ENCODE measurements at regions not wholly inside any gene's neighbourhood (a gene's known extent, or its start where the extent isn't known, plus 50 kb on each side); places are given as distances from the start of the nearest gene placed in this dataset.

DNA sequence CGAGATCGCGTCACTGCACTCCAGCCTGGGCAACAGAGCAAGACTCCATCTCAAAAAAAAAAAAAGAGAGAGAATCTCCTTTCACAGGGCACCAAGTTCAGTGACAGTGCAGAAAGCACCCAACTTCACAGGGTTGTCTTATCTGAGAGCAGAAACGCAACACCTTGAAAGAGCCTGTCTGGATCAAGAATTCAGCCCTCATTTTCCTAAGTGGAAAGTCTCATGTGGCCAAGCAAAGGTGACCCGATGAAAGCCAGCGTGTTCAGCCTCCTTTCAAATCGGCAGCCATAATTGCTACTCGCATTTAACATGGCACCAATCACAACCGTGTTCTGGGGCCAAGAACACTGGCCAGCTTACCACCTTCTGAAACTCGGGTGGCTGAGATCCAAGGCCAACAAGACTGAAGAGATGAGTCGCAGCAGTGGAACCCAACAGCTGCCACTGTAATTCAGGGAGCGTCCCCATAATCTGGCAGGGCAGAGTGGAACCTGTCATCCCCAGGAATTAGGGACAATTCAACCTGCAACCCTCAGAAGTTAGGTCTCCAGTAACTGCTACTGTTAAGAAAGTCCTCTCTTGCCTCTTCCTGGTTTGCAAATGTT, 536.7 kb upstream of the JARID2 start:
- no peak overlapping the region for H3K23ac ChIP-seq (ENCODE audit: insufficient read length, low read depth, low read length)
- no peak overlapping the region for H3K27ac ChIP-seq (ENCODE audit: insufficient read length, low read depth, low read length)
- no peaks in the 10 kb centered on the region for H3K27me3 ChIP-seq (ENCODE audit: insufficient read depth, low read length)
- H3K79me2 ChIP-seq (ENCODE audit: insufficient read depth, low read length), result no peaks in the 10 kb centered on the region
- H4K8ac ChIP-seq (replicated peaks; ENCODE audit: insufficient read length, low read depth, low read length), result no peak overlapping the region
- peaks cover 5 to 11% of the 10 kb centered on the region in 2 experiments; a peak in 4 of 5 replicates for H3K9me3 Mint-ChIP-seq
- H2AK5ac ChIP-seq (ENCODE audit: insufficient read length, low read length), result no peak overlapping the region
- no CpG with 5 or more reads among the region's 12 CpGs for WGBS (ENCODE audit: extremely low coverage, insufficient read length, low lambda C conversion rate)
- no peak overlapping the region for H4K91ac ChIP-seq (ENCODE audit: insufficient read length, low read depth, low read length)
- H3K4ac ChIP-seq (ENCODE audit: low read depth, low read length), result no peak overlapping the region
- no peak overlapping the region for H2BK12ac ChIP-seq (ENCODE audit: insufficient read length, low read depth, low read length)
- no peak overlapping the region for H2BK20ac ChIP-seq (ENCODE audit: low read depth, low read length, poor library complexity, severe bottlenecking)
- no peak overlapping the region for H3K4me2 ChIP-seq (ENCODE audit: insufficient read depth, insufficient read length, low read length)
- H3K4me1 ChIP-seq (ENCODE audit: insufficient read depth, low read length), result no peaks in the 10 kb centered on the region; the same call in 1 of the 2 replicates
- no peak for TF ChIP-seq CTCF (conservative IDR thresholded peaks at IDR 0.05)
- H2BK15ac ChIP-seq (ENCODE audit: low read depth, low read length), result no peak overlapping the region
- H3K9ac ChIP-seq (ENCODE audit: extremely low read depth, insufficient read length, low read length), result no peak overlapping the region
- no peak overlapping the region for H2BK5ac ChIP-seq (ENCODE audit: insufficient read length, low read length)
- no peaks in the 10 kb centered on the region for H4K20me1 ChIP-seq (ENCODE audit: control insufficient read depth, insufficient read depth, insufficient read length)
- no peak overlapping the region for H3T11ph ChIP-seq (ENCODE audit: low read length)
- H4K5ac ChIP-seq (ENCODE audit: insufficient read length, low read depth, low read length), result no peak overlapping the region
- H3K14ac ChIP-seq (ENCODE audit: insufficient read depth, low read length), result no peak overlapping the region
- H3K23me2 ChIP-seq (ENCODE audit: insufficient read length, low read depth, low read length, poor library complexity, severe bottlenecking), result no peaks in the 10 kb centered on the region
- H3K27me3 Mint-ChIP-seq (ENCODE audit: low read depth), result no peaks in the 10 kb centered on the region; the same call in none of the 2 replicates
- H3K4me1 Mint-ChIP-seq, result peaks cover 9 to 22% of the 10 kb centered on the region in 2 experiments
- DNase-seq, result no peak
- no peaks in the 10 kb centered on the region for H3K79me1 ChIP-seq (ENCODE audit: insufficient read depth, low read depth, low read length, poor library complexity, severe bottlenecking)
- H2AFZ ChIP-seq (ENCODE audit: low read length), result no peak overlapping the region
- no peak overlapping the region for H3K56ac ChIP-seq (ENCODE audit: insufficient read length, low read depth, low read length)
- H3K27ac Mint-ChIP-seq, result no peak overlapping the region
- no peak overlapping the region for H2BK120ac ChIP-seq (ENCODE audit: low read depth, low read length, poor library complexity, severe bottlenecking)
- H3K18ac ChIP-seq (ENCODE audit: insufficient read length, low read depth, low read length), result no peak overlapping the region
- peaks cover 0 to 12% (median 6%) of the 10 kb centered on the region in 3 experiments; a peak in 5 of 7 replicates for H3K36me3 Mint-ChIP-seq (ENCODE audit: insufficient read depth in 1 of 3, low read depth in 3 of 3)
- no peaks in the 10 kb centered on the region for H3K9me3 ChIP-seq (ENCODE audit: control insufficient read depth, low read depth, low read length)
- H3K4me3 Mint-ChIP-seq, result no peak overlapping the region
